ENCODE measurements at regions not wholly inside any gene's neighbourhood (a gene's known extent, or its start where the extent isn't known, plus 50 kb on each side); places are given as distances from the start of the nearest gene placed in this dataset.
"Not testable (repeated sequence)": the region's sequence is repeated elsewhere in the genome, so short reads cannot be mapped to it uniquely, and the experiment has no call there.

- no peak for DNase-seq (ENCODE audit: low spot score)
These were observed 324.0 kb downstream of the IRS1 start for GRCh38 chr2:226475650-226476049.

- DNase-seq (ENCODE audit: low spot score) = no peak
These were observed 325.5 kb downstream of the IRS1 start for GRCh38 chr2:226474131-226474530.

GRCh38 chr2:226471987-226472470, 327.6 kb downstream of the IRS1 start:
- no peak for DNase-seq (ENCODE audit: low spot score)

GRCh38 chr2:226467633-226468032, 332.0 kb downstream of the IRS1 start:
- no peak for DNase-seq (ENCODE audit: low spot score)

- DNase-seq (ENCODE audit: low spot score) = no peak
These were observed 332.4 kb downstream of the IRS1 start for GRCh38 chr2:226467221-226467620.

- no peak for DNase-seq (ENCODE audit: low spot score)
These were observed 333.0 kb downstream of the IRS1 start for GRCh38 chr2:226466589-226466988.

- no peak for DNase-seq (ENCODE audit: low spot score)
These were observed 333.5 kb downstream of the IRS1 start for GRCh38 chr2:226466124-226466523.

- DNase-seq (ENCODE audit: low spot score) = no peak
These were observed 335.2 kb downstream of the IRS1 start for GRCh38 chr2:226464380-226464779.

GRCh38 chr2:226463154-226463553, 336.5 kb downstream of the IRS1 start:
- no peak for DNase-seq (ENCODE audit: low spot score)

GRCh38 chr2:226461981-226462380, 337.6 kb downstream of the IRS1 start:
- no peak for DNase-seq (ENCODE audit: low spot score)

GRCh38 chr2:226456144-226456543, 343.5 kb downstream of the IRS1 start:
- DNase-seq (ENCODE audit: low spot score) = not testable (repeated sequence)

GRCh38 chr2:226452768-226453167, 346.9 kb downstream of the IRS1 start:
- DNase-seq (ENCODE audit: low spot score) = no peak

- no peak for DNase-seq (ENCODE audit: low spot score)
These were observed 348.1 kb downstream of the IRS1 start for GRCh38 chr2:226451486-226451885.

- no peak for DNase-seq (ENCODE audit: low spot score)
These were observed 349.5 kb downstream of the IRS1 start for GRCh38 chr2:226450141-226450540.

GRCh38 chr2:226447338-226448300, 352.0 kb downstream of the IRS1 start:
- DNase-seq (ENCODE audit: low spot score) = no peak

- DNase-seq (ENCODE audit: low spot score) = no peak
These were observed 353.1 kb downstream of the IRS1 start for GRCh38 chr2:226446406-226447001.

- DNase-seq (ENCODE audit: low spot score) = no peak
These were observed 354.3 kb downstream of the IRS1 start for GRCh38 chr2:226445216-226445861.

GRCh38 chr2:226443112-226443511, 356.5 kb downstream of the IRS1 start:
- DNase-seq (ENCODE audit: low spot score) = no peak

GRCh38 chr2:226440127-226440918, 359.3 kb downstream of the IRS1 start:
- no peak for DNase-seq (ENCODE audit: low spot score)

- no peak for DNase-seq (ENCODE audit: low spot score)
These were observed 360.3 kb downstream of the IRS1 start for GRCh38 chr2:226439337-226439736.

GRCh38 chr2:226435146-226435545, 364.5 kb downstream of the IRS1 start:
- DNase-seq (ENCODE audit: low spot score) = no peak

GRCh38 chr2:226434702-226435101, 364.9 kb downstream of the IRS1 start:
- no peak for DNase-seq (ENCODE audit: low spot score)

Measured in cerebellar cortex (tissue), 1 donor.